T-helper 2 cell treated with Interferon-gamma antibody and Interleukin-4, amounts not matched to agents 5 μg/mL and 100 μg/mL, for 36 hours (primary cell): ENCODE measurements at regions not wholly inside any gene's neighbourhood (a gene's known extent, or its start where the extent isn't known, plus 50 kb on each side); places are given as distances from the start of the nearest gene placed in this dataset.
A peak's percentile ranks its signal among the peaks of the same experiment; 100 is the strongest.

Experiments
- DNase-seq: peaks from one replicate; pipeline ENCODE4 v3.0.0; 2021; ENCODE audit warnings: low spot score
- H3K27ac Mint-ChIP-seq: one replicate; pipeline ENCODE4 v1.8.0; 2021; ENCODE audit warnings: mild to moderate bottlenecking, mixed read lengths
- H3K27me3 Mint-ChIP-seq: one replicate; pipeline ENCODE4 v1.8.0; 2021; ENCODE audit warnings: low read depth, mixed read lengths
- H3K36me3 Mint-ChIP-seq: one replicate; pipeline ENCODE4 v1.8.0; 2021; ENCODE audit warnings: low read depth, mixed read lengths
- H3K4me1 Mint-ChIP-seq: one replicate; pipeline ENCODE4 v1.8.0; 2021; ENCODE audit warnings: low read depth, mixed read lengths
- H3K4me3 Mint-ChIP-seq: one replicate; pipeline ENCODE4 v1.8.0; 2022; ENCODE audit warnings: mild to moderate bottlenecking, moderate library complexity, mixed read lengths
- H3K9me3 Mint-ChIP-seq: one replicate; pipeline ENCODE4 v1.8.0; 2021; ENCODE audit warnings: mixed read lengths

DNA sequence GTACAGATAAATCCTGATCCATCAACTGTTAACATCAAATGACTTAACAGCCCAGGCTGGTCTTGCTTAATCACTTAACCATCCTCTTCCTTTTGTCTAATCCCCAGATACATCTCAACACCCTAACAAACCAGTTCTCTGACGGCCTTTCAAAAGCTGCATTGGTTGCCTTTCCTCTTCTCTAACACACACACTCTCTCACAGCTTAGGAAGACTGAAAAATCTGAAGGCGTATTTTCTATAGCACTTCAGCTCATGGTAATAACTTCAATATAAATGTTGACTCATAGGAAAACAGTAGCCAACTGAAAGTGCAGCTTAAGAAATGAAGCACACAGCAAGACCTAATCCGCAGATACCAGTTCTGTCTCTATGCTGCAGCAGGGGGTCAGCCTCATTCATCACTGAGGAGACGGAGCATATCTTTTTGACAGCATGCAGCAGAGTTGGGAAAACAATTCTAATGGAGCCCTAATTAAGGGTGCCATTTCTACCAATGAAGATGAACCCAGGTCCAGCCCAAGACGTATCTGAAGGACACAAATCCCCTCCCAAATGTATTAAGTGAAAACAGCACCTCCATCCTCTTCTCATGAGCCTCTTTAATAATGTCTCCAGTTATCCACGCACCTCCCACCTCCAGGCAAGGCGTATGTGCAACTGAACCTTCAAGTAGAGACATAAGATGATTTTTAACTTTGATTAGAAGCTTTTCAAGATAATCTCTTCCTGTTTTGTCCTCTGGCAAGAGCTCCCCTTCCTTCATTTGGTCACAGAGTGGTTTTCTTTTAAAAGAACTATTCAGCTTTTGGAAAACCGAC, 211.7 kb upstream of the NFE2L3 start:
- DNase-seq, result no peak
- Mint-ChIP-seq H3K4me1 (peaks cover 21% of the 10 kb centered on the region), H3K27me3 (peaks cover 17% of the 10 kb centered on the region), H3K36me3 (no peaks in the 10 kb centered on the region), H3K4me3 (peak overlapping the region; percentile 78), H3K9me3 (peaks cover 2% of the 10 kb centered on the region), H3K27ac (peak overlapping the region; percentile 90)

DNA sequence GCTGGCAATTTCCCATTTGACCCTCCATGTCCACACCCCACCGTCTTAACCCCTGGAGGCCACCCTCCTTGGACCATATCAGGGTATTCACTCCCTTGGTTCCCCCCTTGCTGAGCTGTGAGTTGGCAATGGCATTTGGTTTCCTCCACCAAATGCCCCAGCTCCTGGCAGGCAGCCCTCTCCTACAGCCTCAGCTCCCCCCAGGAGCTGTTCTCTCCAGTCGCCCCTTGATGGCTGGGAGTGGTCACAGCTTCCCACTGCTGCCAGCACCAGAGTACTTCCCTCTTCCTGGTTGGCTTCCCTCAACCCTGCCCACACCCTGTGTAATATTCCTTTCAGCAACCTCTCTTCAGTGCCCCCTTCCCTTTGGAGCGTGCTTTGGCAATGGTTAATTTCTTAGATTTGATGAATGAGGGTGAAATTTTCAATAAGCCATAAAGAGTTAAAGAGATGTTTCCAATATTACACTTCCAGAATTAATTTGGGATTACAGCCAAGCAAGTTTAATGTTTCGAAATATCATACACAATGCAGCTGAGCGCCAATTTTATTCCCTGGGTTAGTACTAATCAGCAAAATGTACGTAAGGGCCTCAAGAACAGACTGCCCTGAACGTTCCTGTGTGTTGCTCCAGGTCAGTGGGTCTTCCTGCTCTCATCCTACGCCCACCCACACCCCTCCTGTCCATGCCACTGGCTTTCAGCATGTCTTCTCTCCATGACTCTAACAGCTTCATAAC, 207.1 kb upstream of the NFE2L3 start:
- H3K4me1 Mint-ChIP-seq, result peaks cover 25% of the 10 kb centered on the region
- peaks cover 6% of the 10 kb centered on the region for H3K9me3 Mint-ChIP-seq
- H3K27me3 Mint-ChIP-seq, result no peaks in the 10 kb centered on the region
- H3K4me3 Mint-ChIP-seq, result no peak overlapping the region
- no peak overlapping the region for H3K27ac Mint-ChIP-seq
- peaks cover 15% of the 10 kb centered on the region for H3K36me3 Mint-ChIP-seq
- DNase-seq, result no peak

DNA sequence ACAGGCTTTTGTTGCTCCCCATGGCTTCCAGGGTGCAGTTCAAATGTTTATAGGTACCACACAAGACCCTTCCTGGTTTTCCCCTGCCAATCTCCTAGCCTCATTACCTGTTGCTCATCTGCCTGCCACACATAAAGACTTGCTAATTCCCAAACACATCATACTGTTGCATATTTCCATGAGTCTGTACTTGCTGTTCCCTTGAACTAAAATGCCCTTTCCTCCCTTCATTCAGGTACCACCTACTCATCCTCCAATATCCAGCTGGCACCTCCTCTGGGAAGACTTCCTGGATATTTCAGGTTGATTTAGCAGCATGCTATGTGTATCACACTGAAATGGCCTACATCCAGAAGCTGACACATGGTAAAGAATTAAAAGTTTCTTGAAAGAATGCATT, 206.4 kb upstream of the NFE2L3 start:
- H3K36me3 Mint-ChIP-seq, result peaks cover 16% of the 10 kb centered on the region
- DNase-seq, result no peak
- no peak overlapping the region for H3K4me3 Mint-ChIP-seq
- H3K9me3 Mint-ChIP-seq, result peaks cover 6% of the 10 kb centered on the region
- peaks cover 22% of the 10 kb centered on the region for H3K4me1 Mint-ChIP-seq
- H3K27me3 Mint-ChIP-seq, result no peaks in the 10 kb centered on the region
- no peak overlapping the region for H3K27ac Mint-ChIP-seq

DNA sequence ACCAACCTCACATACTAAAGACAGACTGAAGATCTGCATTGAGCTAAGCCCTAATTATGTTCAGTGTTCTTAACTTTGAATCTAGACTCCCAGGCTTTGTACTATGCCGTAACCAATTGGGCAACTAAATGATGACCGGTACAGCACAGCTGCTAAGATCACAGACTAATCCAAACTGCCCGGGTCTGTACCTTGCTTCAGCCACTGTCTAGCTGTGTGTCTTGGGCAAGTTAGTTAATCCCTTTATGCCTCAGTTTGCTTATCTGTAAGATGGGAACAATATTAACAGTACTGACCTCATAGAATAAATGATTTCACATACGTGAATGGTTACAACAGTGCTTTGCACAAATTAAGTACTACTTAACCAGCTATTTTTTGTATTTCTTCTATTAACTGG, 205.8 kb upstream of the NFE2L3 start:
- DNase-seq, result no peak
- H3K36me3 Mint-ChIP-seq, result peaks cover 16% of the 10 kb centered on the region
- H3K27ac Mint-ChIP-seq, result no peak overlapping the region
- H3K4me3 Mint-ChIP-seq, result no peak overlapping the region
- H3K9me3 Mint-ChIP-seq, result peaks cover 6% of the 10 kb centered on the region
- no peaks in the 10 kb centered on the region for H3K27me3 Mint-ChIP-seq
- peaks cover 18% of the 10 kb centered on the region for H3K4me1 Mint-ChIP-seq

DNA sequence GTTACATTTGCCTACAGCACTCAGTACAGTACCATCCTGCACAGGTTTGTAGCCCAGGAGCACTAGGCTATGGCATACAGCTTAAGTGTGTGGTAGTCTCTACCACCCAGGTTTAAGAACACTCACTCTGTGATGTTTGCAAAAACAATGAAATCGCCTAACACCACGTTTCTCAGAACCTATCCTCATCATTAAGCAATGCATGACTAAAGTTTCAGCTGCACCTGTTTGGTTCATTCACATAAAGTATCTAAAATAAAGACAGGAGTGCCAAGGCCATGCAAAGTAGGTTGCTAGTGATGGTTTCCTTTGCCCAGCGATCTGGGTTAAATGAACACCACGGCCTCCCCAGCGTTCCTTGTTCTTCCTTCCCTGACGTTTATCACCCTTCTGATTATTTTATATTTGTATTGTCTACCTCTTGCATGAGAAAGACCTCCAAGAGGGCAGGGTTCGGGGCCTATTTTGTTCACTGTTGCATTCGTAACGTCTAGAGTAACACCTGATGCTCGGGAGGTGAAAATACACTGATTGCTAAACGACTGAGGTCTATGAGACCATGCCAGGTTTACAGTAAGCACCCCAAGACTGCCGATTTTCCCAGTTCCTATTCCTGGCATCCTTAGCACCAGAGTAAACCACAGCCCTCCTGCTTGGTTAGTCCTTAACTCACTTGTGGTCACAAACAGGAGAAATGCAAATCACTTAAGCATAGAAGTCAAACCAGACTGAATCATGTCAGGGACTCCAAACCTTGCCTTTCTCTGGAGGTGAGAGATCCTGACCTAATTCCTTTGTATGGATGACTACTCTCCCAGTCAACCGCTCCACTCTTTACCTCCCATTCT, 204.1 kb upstream of the NFE2L3 start:
- DNase-seq, result no peak
- no peaks in the 10 kb centered on the region for H3K27me3 Mint-ChIP-seq
- H3K4me3 Mint-ChIP-seq, result no peak overlapping the region

DNA sequence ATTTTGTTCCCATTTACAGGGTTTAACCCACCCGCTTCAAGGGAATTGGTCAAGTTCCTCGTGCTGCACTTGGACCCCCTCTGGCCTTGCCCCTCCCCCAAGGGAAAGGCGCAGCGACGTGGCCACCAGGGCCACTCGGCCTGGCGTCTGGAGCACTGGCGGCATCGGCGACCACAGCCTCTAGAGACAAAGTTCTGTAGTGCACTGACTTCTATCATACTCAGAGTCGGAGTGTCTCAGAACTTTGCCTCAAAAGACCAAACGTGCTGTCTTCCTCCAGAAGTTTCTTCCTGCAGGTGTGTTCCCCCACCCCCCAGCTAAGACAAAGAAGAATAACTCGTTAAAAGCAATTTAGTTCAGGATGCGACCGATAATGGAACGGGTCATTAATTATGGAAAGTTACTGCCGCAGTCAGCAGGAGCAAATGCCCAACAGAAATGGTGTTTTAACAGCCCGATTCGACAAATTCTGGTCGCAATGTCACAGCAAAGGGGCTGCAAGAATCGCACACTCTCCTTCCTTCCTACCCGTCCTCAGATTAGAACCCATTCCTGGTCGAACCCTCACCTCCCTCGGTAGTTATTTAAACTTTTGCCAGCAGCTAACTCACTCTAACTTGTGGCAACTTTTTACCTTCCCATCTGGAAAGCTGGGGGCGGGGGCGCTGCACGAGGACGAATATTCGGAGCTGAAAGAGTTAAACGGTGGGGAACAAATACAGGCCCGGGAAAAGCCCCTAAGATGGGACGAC, 202.1 kb upstream of the NFE2L3 start:
- H3K36me3 Mint-ChIP-seq, result peaks cover 16% of the 10 kb centered on the region
- peaks cover 16% of the 10 kb centered on the region for H3K4me1 Mint-ChIP-seq
- peak overlapping the region; percentile 58 for H3K27ac Mint-ChIP-seq
- peak overlapping the region; percentile 88 for H3K4me3 Mint-ChIP-seq
- no peak for DNase-seq
- H3K27me3 Mint-ChIP-seq, result peaks cover 5% of the 10 kb centered on the region
- H3K9me3 Mint-ChIP-seq, result peaks cover 6% of the 10 kb centered on the region

More for the DNA sequence above, 204.1 kb upstream of the NFE2L3 start:
- Mint-ChIP-seq H3K4me1 (peaks cover 16% of the 10 kb centered on the region), H3K9me3 (peaks cover 6% of the 10 kb centered on the region), H3K36me3 (peaks cover 16% of the 10 kb centered on the region), H3K27ac (no peak overlapping the region)

DNA sequence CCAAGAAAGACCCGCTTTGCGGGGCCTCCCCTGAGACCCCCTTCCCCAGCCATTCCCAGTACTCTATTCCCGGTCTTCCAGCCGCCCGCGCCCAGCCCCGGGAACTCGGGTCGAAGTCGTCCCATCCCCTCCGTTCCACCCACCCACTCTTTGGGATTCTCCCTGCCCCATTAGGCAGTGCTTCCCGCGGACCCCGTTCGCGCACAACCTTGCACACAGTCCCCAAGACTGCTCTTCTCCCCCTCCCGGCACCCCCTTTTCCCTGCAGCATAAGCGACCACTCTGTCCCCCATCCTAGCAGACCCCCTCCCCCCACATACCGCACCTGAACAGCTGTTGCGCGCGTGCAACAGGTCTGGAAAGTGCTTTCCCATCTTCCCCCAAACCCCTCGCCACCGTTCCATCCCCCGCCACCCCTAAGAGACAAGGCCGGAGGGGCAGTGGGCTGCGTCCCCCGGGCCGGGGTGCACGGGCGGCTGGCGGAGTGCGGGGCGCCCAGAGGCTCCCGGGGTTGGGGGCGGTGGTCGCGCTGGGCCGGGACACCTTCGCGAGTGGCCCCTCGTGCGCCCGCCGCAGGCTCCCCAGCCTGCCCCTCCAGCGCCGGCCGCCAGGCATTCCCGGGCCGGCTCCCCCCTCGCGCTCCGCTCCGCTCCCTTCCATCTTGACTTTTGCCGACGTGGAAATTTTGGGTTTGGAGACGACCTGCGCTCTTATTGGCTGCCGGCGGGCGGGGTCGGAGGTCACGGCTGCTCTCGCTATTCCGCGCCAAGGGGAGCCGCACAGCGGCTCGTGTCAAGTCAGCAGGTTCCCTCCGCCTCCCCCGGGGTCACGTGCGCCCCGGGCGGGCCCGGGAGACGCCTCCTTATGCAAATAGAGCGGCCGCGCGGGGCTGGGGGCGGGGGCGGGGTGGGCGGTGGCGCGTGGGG, 201.2 kb upstream of the NFE2L3 start:
- H3K4me3 Mint-ChIP-seq, result peak overlapping the region; percentile 92
- H3K9me3 Mint-ChIP-seq, result peaks cover 6% of the 10 kb centered on the region
- H3K36me3 Mint-ChIP-seq, result peaks cover 16% of the 10 kb centered on the region
- H3K27ac Mint-ChIP-seq, result peak overlapping the region; percentile 89
- H3K4me1 Mint-ChIP-seq, result peaks cover 16% of the 10 kb centered on the region
- H3K27me3 Mint-ChIP-seq, result peaks cover 9% of the 10 kb centered on the region
- DNase-seq, result peak; percentile 84

DNA sequence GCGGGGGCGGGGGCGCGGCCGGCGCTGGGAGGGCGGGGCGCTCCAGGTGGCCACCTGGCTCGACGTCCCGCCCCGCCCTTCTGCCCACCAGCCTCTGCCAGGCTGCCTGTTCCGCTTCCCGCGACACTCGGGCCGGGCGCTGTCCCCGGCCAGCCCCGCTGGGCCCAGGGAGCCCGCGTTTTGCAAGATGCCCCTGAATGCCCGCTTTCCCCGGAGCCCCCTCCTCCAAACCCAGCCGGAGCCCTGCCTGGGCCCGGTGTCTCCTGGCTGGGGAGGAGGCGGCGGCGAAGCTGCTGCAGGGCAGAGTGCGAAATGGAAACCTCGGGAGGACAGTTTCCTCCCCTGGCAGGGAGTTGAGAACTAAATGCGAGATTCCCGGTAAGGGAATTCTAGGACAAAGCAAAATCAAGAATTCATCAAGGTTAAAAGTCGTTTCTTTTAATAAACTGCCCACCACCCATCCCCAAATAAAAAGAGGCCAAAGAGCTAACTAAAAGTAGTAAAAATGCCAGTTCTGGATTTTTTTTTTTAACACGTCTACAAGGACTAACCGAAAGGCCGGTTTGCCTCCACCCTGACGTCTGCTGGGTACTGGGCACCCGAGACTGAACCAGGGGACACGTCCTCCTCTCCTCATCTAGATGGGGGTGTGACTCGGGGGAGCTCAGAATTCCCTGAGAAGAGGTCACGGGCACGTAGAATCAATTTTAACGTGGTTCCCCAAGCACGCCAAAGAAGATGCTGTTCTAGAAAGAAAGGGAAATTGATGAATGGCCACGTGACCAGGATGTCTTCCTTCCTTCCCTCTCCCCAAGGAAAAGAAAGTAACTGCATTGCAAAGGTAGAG, 200.4 kb upstream of the NFE2L3 start:
- Mint-ChIP-seq H3K27me3 (peaks cover 13% of the 10 kb centered on the region), H3K4me1 (peaks cover 16% of the 10 kb centered on the region), H3K4me3 (peak overlapping the region; percentile 54), H3K36me3 (peaks cover 16% of the 10 kb centered on the region), H3K27ac (no peak overlapping the region), H3K9me3 (peaks cover 6% of the 10 kb centered on the region)
- no peak for DNase-seq

DNA sequence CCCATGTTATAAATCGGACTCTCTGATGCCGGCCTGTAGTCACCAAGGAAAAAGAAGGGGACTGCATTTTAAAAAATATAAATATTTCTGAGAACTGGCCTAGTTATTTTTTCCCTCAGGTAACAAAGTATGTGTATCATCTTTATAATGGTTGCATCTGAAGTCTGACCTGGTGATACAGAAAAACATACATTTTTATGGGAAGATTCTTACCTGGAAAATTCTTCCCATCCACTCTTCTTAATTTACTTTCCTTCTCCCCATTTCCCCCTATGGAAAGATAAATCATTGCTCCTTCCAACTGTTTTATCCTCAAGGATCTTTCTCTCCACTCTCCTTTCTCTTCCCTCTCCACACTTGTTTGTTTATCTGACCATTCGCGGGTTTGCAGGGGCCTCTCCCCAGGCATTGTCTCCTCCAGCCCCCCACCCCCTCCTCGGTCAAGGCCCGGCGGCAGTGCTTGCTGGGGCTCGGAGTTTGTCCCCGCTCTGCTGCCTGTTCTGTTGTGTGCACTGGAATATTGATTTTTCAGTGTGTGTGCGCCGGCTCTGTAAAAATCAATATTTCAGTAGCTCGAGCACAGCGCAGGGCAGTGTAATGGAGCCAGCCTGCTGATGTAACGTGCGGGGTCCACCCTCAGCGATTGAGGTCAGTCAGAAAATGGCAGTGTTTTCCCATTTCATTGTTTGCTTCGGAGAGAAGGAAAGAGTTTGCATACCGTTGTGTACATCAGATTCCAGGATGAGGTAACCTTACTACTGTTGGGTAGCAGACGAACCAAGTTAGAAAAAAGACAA, 199.5 kb upstream of the NFE2L3 start:
- peak overlapping the region; percentile 54 for H3K4me3 Mint-ChIP-seq

DNA sequence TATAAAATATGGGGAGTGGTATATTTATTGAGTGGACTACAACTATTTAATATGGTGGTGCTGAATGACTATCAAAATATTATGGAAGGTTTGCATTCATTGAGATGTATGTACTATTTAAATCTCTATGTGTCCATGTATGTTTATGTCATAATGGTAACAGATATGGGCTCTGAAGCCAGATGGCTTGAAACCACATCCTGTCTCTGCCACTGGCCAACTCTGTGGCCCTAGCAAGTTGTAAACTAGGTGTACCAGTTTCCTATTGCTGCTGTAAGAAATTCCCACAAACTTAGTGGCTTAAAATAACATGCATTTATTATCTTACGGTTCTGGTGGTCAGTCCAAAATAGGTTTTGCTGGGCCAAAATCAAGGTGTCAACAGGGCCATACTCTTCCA, 198.1 kb upstream of the NFE2L3 start:
- Mint-ChIP-seq H3K36me3 (peaks cover 12% of the 10 kb centered on the region), H3K27me3 (peaks cover 21% of the 10 kb centered on the region), H3K9me3 (no peaks in the 10 kb centered on the region), H3K4me1 (peaks cover 15% of the 10 kb centered on the region), H3K4me3 (no peak overlapping the region), H3K27ac (no peak overlapping the region)
- no peak for DNase-seq

More for the DNA sequence above, 199.5 kb upstream of the NFE2L3 start:
- Mint-ChIP-seq H3K4me1 (peaks cover 16% of the 10 kb centered on the region), H3K27me3 (peaks cover 16% of the 10 kb centered on the region), H3K9me3 (peaks cover 6% of the 10 kb centered on the region), H3K27ac (no peak overlapping the region), H3K36me3 (peaks cover 16% of the 10 kb centered on the region)
- DNase-seq, result no peak

DNA sequence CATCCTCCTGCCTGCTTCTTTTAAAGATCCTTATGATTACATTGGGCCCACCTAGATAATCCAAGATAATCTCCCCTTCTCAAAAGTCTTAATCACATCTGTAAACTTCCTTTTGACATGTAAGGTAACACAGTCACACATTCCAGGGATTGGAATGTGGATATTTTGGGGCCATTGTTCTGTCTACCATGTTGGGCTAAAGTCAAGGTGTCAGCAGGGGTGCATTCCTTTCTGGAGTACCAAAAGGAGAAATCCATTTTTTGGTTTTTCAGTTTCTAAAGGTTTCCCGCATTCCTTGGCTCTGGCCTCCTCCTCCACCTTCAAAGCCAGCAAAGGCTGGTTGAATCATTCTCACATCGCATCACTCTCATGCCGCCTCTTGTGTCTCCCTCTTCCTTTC, 197.6 kb upstream of the NFE2L3 start:
- DNase-seq, result no peak
- peaks cover 26% of the 10 kb centered on the region for H3K27me3 Mint-ChIP-seq
- H3K27ac Mint-ChIP-seq, result no peak overlapping the region
- H3K9me3 Mint-ChIP-seq, result no peaks in the 10 kb centered on the region
- H3K4me1 Mint-ChIP-seq, result peaks cover 10% of the 10 kb centered on the region
- H3K36me3 Mint-ChIP-seq, result peaks cover 7% of the 10 kb centered on the region
- H3K4me3 Mint-ChIP-seq, result no peak overlapping the region
